K562 (cell line): ENCODE measurements at regions not wholly inside any gene's neighbourhood (a gene's known extent, or its start where the extent isn't known, plus 50 kb on each side); places are given as distances from the start of the nearest gene placed in this dataset.

Experiments used
- ATAC-seq: fragments of 200-7000 bp; cut with Tn5 transposase; 3 replicates; pipeline ENCODE4 v1.9.1; 2020; ENCODE audit warnings: moderate library complexity
- BruUV-seq: library from RNA; stranded (reverse); fragments of 400-500 nt; replicated peaks from 2 replicates; lab custom pipeline; 2021; lab: Mats Ljungman, UMichigan
- CTCF ChIA-PET: fragments of 300-600 bp; formaldehyde crosslinking; extraction: SDS; loops from one replicate; lab custom pipeline; 2021; ENCODE audit warnings: low intra/inter-chr PET ratio; lab: Yijun Ruan, JAX
- POLR2A ChIA-PET: fragments of 300-600, 350-650 bp; sonication (Branson Sonifier 250); formaldehyde crosslinking; extraction: SDS; loops from one replicate; lab custom pipeline; 2021; ENCODE audit warnings: antibody characterized with exemption, inconsistent platforms; lab: Yijun Ruan, JAX
- DNase-seq, 4 experiments: peaks; one replicate each; pipeline versions ENCODE4 v3.0.0 to v3.0.0-alpha.2; 2011 to 2018; ENCODE audit warnings: low spot score in 3 of 4, mixed read lengths in 3 of 4; ENCODE audit errors: extremely low read depth in 1 of 4
- FAIRE-seq: peaks from 2 replicates; lab custom pipeline; 2011; peaks lifted over from hg19 to GRCh38; lab: Jason Lieb, UNC
- H2AFZ ChIP-seq: 2 replicates; pipeline ENCODE4 v1.6.0; 2011; ENCODE audit warnings: low read depth, low read length, control low read depth, inconsistent platforms
- H3K27ac ChIP-seq: fragments of 200-600 bp; 3 replicates; pipeline ENCODE4 v1.8.0; 2011; ENCODE audit warnings: low read depth, mild to moderate bottlenecking, control low read depth, inconsistent platforms, low read length, moderate library complexity, mixed read lengths; ENCODE audit errors: extremely low read depth
- H3K27me3 ChIP-seq, 2 experiments: fragments of 300-600 bp in 1 of 2; 2 replicates in 1 of 2; 3 replicates in 1 of 2; pipeline versions ENCODE4 v1.6.0 to v1.8.0; 2011; ENCODE audit warnings: inconsistent platforms in 2 of 2, low read length in 2 of 2, mild to moderate bottlenecking in 1 of 2, mixed read lengths in 1 of 2, moderate library complexity in 1 of 2; ENCODE audit not compliant: control insufficient read depth in 2 of 2, insufficient read depth in 2 of 2
- H3K36me3 ChIP-seq: fragments of 300-600 bp; 3 replicates; pipeline ENCODE4 v1.8.0; 2011; ENCODE audit warnings: mild to moderate bottlenecking, low read length, inconsistent platforms; ENCODE audit not compliant: control insufficient read depth, insufficient read depth
- H3K4me1 ChIP-seq, 2 experiments: fragments of 200-600 bp in 1 of 2; replicated peaks in 1 of 2; 2 replicates in 1 of 2; 3 replicates in 1 of 2; pipeline versions ENCODE4 v1.5.1 to v1.8.0; 2011; ENCODE audit warnings: inconsistent platforms in 2 of 2, low read length in 2 of 2, mild to moderate bottlenecking in 1 of 2, mixed read lengths in 1 of 2, moderate library complexity in 1 of 2; ENCODE audit not compliant: control insufficient read depth in 2 of 2, insufficient read depth in 2 of 2
- H3K4me2 ChIP-seq: 2 replicates; pipeline ENCODE4 v1.6.1; 2011; ENCODE audit warnings: low read length, control low read depth, inconsistent platforms, mixed read lengths; ENCODE audit not compliant: insufficient read depth
- H3K4me3 ChIP-seq: fragments of 200-600 bp; sonication (generic), shearing (Covaris generic); 2 replicates; pipeline ENCODE4 v1.5.1; 2016; ENCODE audit warnings: control low read depth, inconsistent platforms
- H3K79me2 ChIP-seq: fragments of 200-600 bp; 3 replicates; pipeline ENCODE4 v1.8.0; 2011; ENCODE audit warnings: low read length, inconsistent platforms; ENCODE audit not compliant: control insufficient read depth, insufficient read depth
- H3K9ac ChIP-seq, 2 experiments: 2 replicates each; pipeline versions ENCODE4 v1.6.0 to v1.6.1; 2011; ENCODE audit warnings: low read depth in 2 of 2, low read length in 2 of 2, control low read depth in 1 of 2, inconsistent platforms in 1 of 2, mild to moderate bottlenecking in 1 of 2, mixed read lengths in 1 of 2; ENCODE audit not compliant: insufficient read depth in 1 of 2
- H3K9me1 ChIP-seq: one replicate; pipeline ENCODE4 v1.6.0; 2011; ENCODE audit warnings: inconsistent platforms, mild to moderate bottlenecking, low read length, moderate library complexity; ENCODE audit not compliant: control insufficient read depth, insufficient read depth
- H3K9me3 ChIP-seq: replicated peaks from 2 replicates; pipeline ENCODE4 v1.5.1; 2011; ENCODE audit warnings: low read depth, low read length, inconsistent platforms; ENCODE audit not compliant: control insufficient read depth, insufficient read depth
- H4K20me1 ChIP-seq: replicated peaks from 2 replicates; pipeline ENCODE4 v1.6.1; 2011; ENCODE audit warnings: low read length, inconsistent platforms, mixed read lengths; ENCODE audit not compliant: control insufficient read depth, insufficient read depth
- CGGBP1 ChIP-seq: fragments of 250-450 bp; sonication (Bioruptor Pico); IDR thresholded peaks from 2 replicates; pipeline ENCODE4 v1.9.0; 2021; ENCODE audit warnings: mild to moderate bottlenecking
- CREB3L1 ChIP-seq: fragments of 450-650 bp; IDR thresholded peaks from 2 replicates; pipeline ENCODE4 v1.6.1; 2014; ENCODE audit warnings: low read depth, mild to moderate bottlenecking, moderate library complexity, borderline replicate concordance
- ELK1 ChIP-seq: sonication (generic); formaldehyde crosslinking; IDR thresholded peaks from 2 replicates; pipeline ENCODE4 v1.8.1; 2022; ENCODE audit warnings: missing genetic modification reagents
- GTF3C2 ChIP-seq: IDR thresholded peaks from 3 replicates; pipeline ENCODE4 v1.6.1; 2011; ENCODE audit warnings: borderline replicate concordance, mild to moderate bottlenecking, moderate library complexity; ENCODE audit not compliant: insufficient read length; ENCODE audit errors: extremely low read depth
- HEY1 ChIP-seq: fragments of 250-450 bp; sonication (Bioruptor Pico); IDR thresholded peaks from 2 replicates; pipeline ENCODE4 v1.5.0; 2020; ENCODE audit warnings: mild to moderate bottlenecking, moderate library complexity, borderline replicate concordance
- HNRNPUL1 ChIP-seq: fragments of 200-400 bp; formaldehyde crosslinking; IDR thresholded peaks from 2 replicates; pipeline ENCODE4 v1.6.1; 2017; ENCODE audit warnings: low read length
- POLR2AphosphoS5 ChIP-seq: IDR thresholded peaks from 2 replicates; pipeline ENCODE4 v1.6.1; 2011; ENCODE audit warnings: mild to moderate bottlenecking, low read depth, low read length, moderate library complexity; ENCODE audit not compliant: control insufficient read depth, insufficient read depth
- PYGO2 ChIP-seq: fragments of 450-650 bp; IDR thresholded peaks from 2 replicates; pipeline ENCODE4 v1.6.1; 2016; ENCODE audit warnings: mild to moderate bottlenecking, missing genetic modification characterization, moderate library complexity, missing compliant biosample characterization
- SAP30 ChIP-seq: fragments of 200-600 bp; sonication (generic); IDR thresholded peaks from 2 replicates; pipeline ENCODE4 v1.6.1; 2012; ENCODE audit warnings: borderline replicate concordance, low read depth, mild to moderate bottlenecking, moderate library complexity, low read length, control low read depth, inconsistent platforms; ENCODE audit not compliant: insufficient read depth, poor library complexity, severe bottlenecking
- ZNF436 ChIP-seq: fragments of 250-450, 450-650 bp; sonication (Bioruptor Pico); formaldehyde crosslinking; IDR thresholded peaks from 2 replicates; pipeline ENCODE4 v1.7.0; 2020; ENCODE audit warnings: mild to moderate bottlenecking
- ZNF449 ChIP-seq: fragments of 250-450 bp; sonication (Bioruptor Pico); IDR thresholded peaks from 2 replicates; pipeline ENCODE4 v1.8.0; 2022; ENCODE audit warnings: moderate library complexity, mild to moderate bottlenecking, inconsistent platforms
- ZNF696 ChIP-seq: fragments of 250-450 bp; sonication (Bioruptor Pico); conservative IDR thresholded peaks from 2 replicates; pipeline ENCODE4 v1.4.0; 2020; ENCODE audit warnings: mild to moderate bottlenecking, moderate library complexity
- WGBS: fragments of 100-300 bp; shearing (Covaris generic); methylation state at CpG from one replicate; pipeline ENCODE4 v1.1.6; 2016; ENCODE audit warnings: low coverage, mixed read lengths; ENCODE audit not compliant: insufficient coverage; ENCODE audit errors: missing lambda C conversion rate; 5-methylcytosine and 5-hydroxymethylcytosine counted together
- in situ Hi-C: fragments of 300-500 bp; cut with MboI; formaldehyde crosslinking; loops from 4 replicates; pipeline ENCODE4 v1.15.0; 2018; ENCODE audit warnings: inconsistent platforms, mixed read lengths
- intact Hi-C: fragments of 100-400 bp; cut with micrococcal nuclease; formaldehyde crosslinking; loops from 2 replicates; pipeline ENCODE4 v1.14.2; 2022

GRCh38 chr1:5479876-5480646 lies 512.2 kb downstream of the NPHP4 start (continued):
- TF ChIP-seq SAP30 (no peak), POLR2AphosphoS5 (no peak), HEY1 (CRISPR knock-in tag) (no peak), CREB3L1 (no peak)

- POLR2A ChIA-PET = no interaction called here
- no peak for TF ChIP-seq ZNF449
- TF ChIP-seq ELK1 (CRISPR knock-in tag) = no peak
- TF ChIP-seq GTF3C2 = no peak
- TF ChIP-seq HNRNPUL1 = no peak
- TF ChIP-seq CGGBP1 (CRISPR knock-in tag) = no peak
- no peak for TF ChIP-seq ZNF436 (CRISPR knock-in tag)
- no peak for TF ChIP-seq PYGO2 (tag)
- no peak for TF ChIP-seq ZNF696 (CRISPR knock-in tag)
Measured at GRCh38 chr1:5478961-5479360, 513.3 kb downstream of the NPHP4 start.

More at GRCh38 chr1:5478961-5479360, 513.3 kb downstream of the NPHP4 start:
- DNase-seq (no peak), FAIRE-seq (no peak), ATAC-seq (no peak)
- Histone ChIP-seq H4K20me1 (no peaks in the 10 kb centered on the region), H3K9ac (no peak overlapping the region), H3K27ac (no peak overlapping the region), H3K9me3 (no peaks in the 10 kb centered on the region), H3K79me2 (no peaks in the 10 kb centered on the region), H3K4me3 (no peak overlapping the region), H2AFZ (no peak overlapping the region), H3K4me1 (no peaks in the 10 kb centered on the region), H3K36me3 (no peaks in the 10 kb centered on the region), H3K9me1 (no peaks in the 10 kb centered on the region), H3K27me3 (peaks cover 9 to 68% of the 10 kb centered on the region in 2 experiments; a peak in 4 of 5 replicates), H3K4me2 (no peak overlapping the region)
- CTCF ChIA-PET = no interaction called here
- WGBS = 3% methylated on average over 9 of the region's 9 CpGs
- no TSS peak for BruUV-seq
- in situ Hi-C loops (no loop called here), intact Hi-C loops (no loop called here)
